Ovary (tissue), 7 donors: ENCODE measurements at regions not wholly inside any gene's neighbourhood (a gene's known extent, or its start where the extent isn't known, plus 50 kb on each side); places are given as distances from the start of the nearest gene placed in this dataset.
"Not testable (repeated sequence)": the region's sequence is repeated elsewhere in the genome, so short reads cannot be mapped to it uniquely, and the experiment has no call there.

ENCODE experiments used
- DNase-seq, 5 donors: peaks; one replicate each; pipeline ENCODE4 v3.0.0-alpha.2; 2019 to 2020
- H3K27ac ChIP-seq, 2 donors: fragments of 200-600 bp; one replicate each; pipeline versions ENCODE4 v1.5.1 to v1.8.0; 2019 to 2022
- H3K27me3 ChIP-seq: fragments of 200-600 bp; one replicate; pipeline ENCODE4 v1.8.0; 2022
- H3K36me3 ChIP-seq: fragments of 200-600 bp; sonication (generic); one replicate; pipeline ENCODE4 v1.5.1; 2019
- H3K4me1 ChIP-seq: one replicate; pipeline ENCODE4 v1.8.1; 2013; ENCODE audit warnings: mild to moderate bottlenecking, moderate library complexity; ENCODE audit not compliant: insufficient read depth
- H3K4me3 ChIP-seq: fragments of 200-600 bp; sonication (generic); one replicate; pipeline ENCODE4 v1.5.1; 2017
- H3K9me3 ChIP-seq, 2 donors: fragments of 200-600 bp in 1 of 2; sonication (generic) in 1 of 2; one replicate each; pipeline versions ENCODE4 v1.5.1 to v1.8.1; 2013 to 2019; ENCODE audit warnings: mild to moderate bottlenecking in 1 of 2, moderate library complexity in 1 of 2
- EP300 ChIP-seq: sonication (generic); formaldehyde crosslinking; IDR thresholded peaks from one replicate; pipeline ENCODE4 v1.6.1; 2017; ENCODE audit warnings: antibody characterized with exemption
- POLR2A ChIP-seq: fragments of 450-650 bp; IDR thresholded peaks from one replicate; pipeline ENCODE4 v1.6.1; 2017; ENCODE audit warnings: antibody characterized with exemption, mild to moderate bottlenecking, moderate library complexity
- WGBS, 3 donors: extraction: QIAGEN DNeasy Blood & Tissue Kit in 1 of 3; methylation state at CpG; one replicate each; pipeline versions ENCODE4 v1.1.5 to v1.1.7; 2013 to 2017; 5-methylcytosine and 5-hydroxymethylcytosine counted together
- intact Hi-C, 4 donors: fragments of 100-400 bp; cut with DNase I; formaldehyde crosslinking; loops; one replicate each; pipeline versions ENCODE4 v1.11.0 to v1.15.1; 2022 to 2023
- TF ChIP-seq, protein P1 (sequence below), 3 donors: fragments of 450-650 bp in 2 of 3; fragments of 200-600 bp in 1 of 3; IDR thresholded peaks; one replicate each; pipeline versions ENCODE4 v1.5.1 to v1.8.0; 2016 to 2022; ENCODE audit warnings: antibody characterized with exemption in 3 of 3, mild to moderate bottlenecking in 1 of 3
- donor health status: DM: no; HTN: no; CAD: no; lungs with moderate emphysema.
- donor health status: DM: no; HTN: no; CAD: no.
- donor health status: Bipolar disorder and iron deficiency.
- donor health status: DM: no; HTN: no; CAD: no.
- donor health status: DM: yes; HTN: yes; CAD: no.

DNA sequence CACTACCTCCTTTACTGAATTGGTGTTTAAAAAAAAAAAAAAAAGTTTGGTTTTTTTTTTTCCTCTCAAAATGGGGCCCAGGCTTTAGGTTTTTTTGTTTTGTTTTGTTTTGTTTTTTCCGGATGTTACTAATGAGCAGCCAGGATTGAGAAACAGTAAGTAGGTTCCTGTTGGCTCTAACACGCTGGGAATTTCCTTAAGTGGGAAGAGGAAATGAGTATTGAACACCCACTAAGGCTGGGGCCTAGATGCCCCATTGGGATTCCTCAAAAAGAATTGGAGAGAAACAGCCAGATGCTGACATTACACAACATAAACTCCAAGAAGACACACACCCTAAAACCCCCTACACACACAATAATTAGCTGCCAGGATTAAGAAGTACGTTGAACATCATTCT, 102.2 kb upstream of the NANOS1 start:
- H3K4me1 ChIP-seq, result no peaks in the 10 kb centered on the region
- intact Hi-C loops, result no loop called here
- H3K27ac ChIP-seq, result no peak overlapping the region
- no peaks in the 10 kb centered on the region for H3K36me3 ChIP-seq
- WGBS, 3 donors, result 57 to 71% (median 66%) methylated on average over 3 of the region's 3 CpGs
- H3K4me3 ChIP-seq, result no peak overlapping the region
- H3K9me3 ChIP-seq, result no peaks in the 10 kb centered on the region
- no peaks in the 10 kb centered on the region for H3K27me3 ChIP-seq
- DNase-seq, result no peak
- TF ChIP-seq POLR2A (no peak), EP300 (no peak)
- TF ChIP-seq, protein P1, sequence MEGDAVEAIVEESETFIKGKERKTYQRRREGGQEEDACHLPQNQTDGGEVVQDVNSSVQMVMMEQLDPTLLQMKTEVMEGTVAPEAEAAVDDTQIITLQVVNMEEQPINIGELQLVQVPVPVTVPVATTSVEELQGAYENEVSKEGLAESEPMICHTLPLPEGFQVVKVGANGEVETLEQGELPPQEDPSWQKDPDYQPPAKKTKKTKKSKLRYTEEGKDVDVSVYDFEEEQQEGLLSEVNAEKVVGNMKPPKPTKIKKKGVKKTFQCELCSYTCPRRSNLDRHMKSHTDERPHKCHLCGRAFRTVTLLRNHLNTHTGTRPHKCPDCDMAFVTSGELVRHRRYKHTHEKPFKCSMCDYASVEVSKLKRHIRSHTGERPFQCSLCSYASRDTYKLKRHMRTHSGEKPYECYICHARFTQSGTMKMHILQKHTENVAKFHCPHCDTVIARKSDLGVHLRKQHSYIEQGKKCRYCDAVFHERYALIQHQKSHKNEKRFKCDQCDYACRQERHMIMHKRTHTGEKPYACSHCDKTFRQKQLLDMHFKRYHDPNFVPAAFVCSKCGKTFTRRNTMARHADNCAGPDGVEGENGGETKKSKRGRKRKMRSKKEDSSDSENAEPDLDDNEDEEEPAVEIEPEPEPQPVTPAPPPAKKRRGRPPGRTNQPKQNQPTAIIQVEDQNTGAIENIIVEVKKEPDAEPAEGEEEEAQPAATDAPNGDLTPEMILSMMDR (IDR thresholded peaks at IDR 0.05), result no peak

DNA sequence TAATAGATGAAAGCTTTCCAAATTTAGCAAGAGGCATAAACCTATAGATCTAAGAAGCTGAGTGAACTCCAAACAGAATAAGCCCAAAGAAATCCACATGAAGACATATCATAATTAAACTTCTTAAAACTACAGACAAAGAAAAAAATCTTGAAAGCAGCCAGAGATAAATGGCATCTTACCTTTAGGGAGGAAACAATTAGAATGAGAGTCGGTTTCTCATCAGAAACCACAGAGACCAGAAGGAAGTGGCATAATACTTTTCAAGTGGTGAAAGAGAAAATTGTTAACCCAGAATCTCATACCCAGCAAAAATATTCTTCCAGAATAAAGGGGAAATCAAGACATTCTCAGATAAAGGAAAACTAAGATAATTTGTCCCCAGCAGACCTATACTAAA, 98.9 kb upstream of the NANOS1 start:
- no peaks in the 10 kb centered on the region for H3K4me1 ChIP-seq

DNA sequence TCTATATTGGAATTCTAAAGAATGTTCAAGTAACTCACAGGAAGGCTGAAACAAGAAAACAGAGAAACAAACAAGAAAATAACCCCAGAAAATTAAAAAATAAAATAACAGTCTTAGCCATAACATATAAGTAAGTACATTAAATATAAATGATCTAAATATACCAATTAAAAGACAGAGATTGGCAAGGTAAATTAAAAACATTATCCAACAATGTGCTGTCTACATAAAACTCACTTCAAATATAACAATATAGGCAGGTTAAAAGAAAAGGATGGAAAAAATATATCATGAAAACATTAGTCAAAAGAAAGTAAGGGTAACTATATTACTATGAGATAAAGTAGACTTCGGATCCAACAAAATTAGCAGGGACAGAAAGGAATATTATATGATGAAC, 98.1 kb upstream of the NANOS1 start:
- 76 to 88% (median 84%) methylated on average over 1 of the region's 1 CpG for WGBS, 3 donors

More for the DNA sequence above, 98.9 kb upstream of the NANOS1 start:
- no peaks in the 10 kb centered on the region for H3K36me3 ChIP-seq
- no peak overlapping the region for H3K4me3 ChIP-seq
- DNase-seq, result no peak
- 68 to 88% (median 80%) methylated on average over 1 of the region's 1 CpG for WGBS, 3 donors
- TF ChIP-seq EP300, result no peak
- no peak for TF ChIP-seq POLR2A
- TF ChIP-seq, protein P1 (IDR thresholded peaks at IDR 0.05), result no peak
- intact Hi-C loops, result no loop called here
- H3K27me3 ChIP-seq, result no peaks in the 10 kb centered on the region
- H3K9me3 ChIP-seq, result no peaks in the 10 kb centered on the region
- no peak overlapping the region for H3K27ac ChIP-seq

DNA sequence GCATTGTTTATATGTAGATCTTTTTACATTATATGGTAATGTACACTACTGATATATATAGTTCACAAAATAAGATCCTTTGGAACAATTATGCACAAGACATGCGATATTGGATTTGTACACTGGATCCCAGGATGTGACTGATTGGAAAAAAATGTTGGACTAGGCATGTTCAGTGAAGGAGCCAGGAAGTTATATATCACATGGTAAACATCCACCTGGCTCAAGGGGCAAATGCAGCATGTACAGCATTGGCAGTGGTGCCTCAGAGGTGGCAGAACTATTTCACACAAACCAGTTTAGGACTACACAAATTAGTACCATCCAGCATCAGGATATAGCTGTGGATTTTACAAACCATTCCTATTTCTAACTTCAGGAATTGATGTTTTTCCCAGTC, 97.4 kb upstream of the NANOS1 start:
- not testable (repeated sequence) for H3K4me1 ChIP-seq, H3K4me3 ChIP-seq
- 92 to 100% (median 95%) methylated on average over 1 of the region's 1 CpG for WGBS, 3 donors

More for the DNA sequence above, 98.1 kb upstream of the NANOS1 start:
- intact Hi-C loops, result no loop called here
- Histone ChIP-seq H3K27me3 (no peaks in the 10 kb centered on the region), H3K9me3 (no peaks in the 10 kb centered on the region), H3K4me1 (no peaks in the 10 kb centered on the region), H3K4me3 (no peak overlapping the region), H3K36me3 (no peaks in the 10 kb centered on the region), H3K27ac (no peak overlapping the region)
- TF ChIP-seq POLR2A, result no peak
- TF ChIP-seq EP300, result no peak
- TF ChIP-seq, protein P1 (IDR thresholded peaks at IDR 0.05), result no peak
- DNase-seq, result no peak

DNA sequence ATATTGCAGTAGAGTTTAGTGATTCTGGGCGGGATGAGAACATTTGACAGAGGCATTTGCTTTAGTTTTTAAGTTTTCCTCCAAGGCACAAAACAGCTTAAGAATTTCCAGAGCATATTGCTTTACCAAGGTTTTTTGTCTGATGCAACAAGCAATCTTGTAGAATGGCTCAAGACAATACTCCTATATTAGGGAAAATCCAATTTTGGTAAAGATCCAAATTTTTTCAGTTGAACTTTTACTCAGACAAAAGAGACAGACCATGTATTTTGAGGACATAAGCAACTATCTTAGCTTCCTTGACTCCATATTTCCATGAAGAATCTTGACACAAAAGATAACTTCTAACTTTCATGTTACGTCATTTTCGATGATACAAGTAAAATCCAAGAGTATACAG, 92.3 kb upstream of the NANOS1 start:
- Histone ChIP-seq H3K4me3 (no peak overlapping the region), H3K27ac (no peak overlapping the region), H3K36me3 (no peaks in the 10 kb centered on the region), H3K4me1 (no peaks in the 10 kb centered on the region), H3K27me3 (no peaks in the 10 kb centered on the region), H3K9me3 (no peaks in the 10 kb centered on the region)
- WGBS, 3 donors, result 89 to 92% (median 90%) methylated on average over 3 of the region's 3 CpGs
- TF ChIP-seq POLR2A (no peak), EP300 (no peak)
- TF ChIP-seq, protein P1 (IDR thresholded peaks at IDR 0.05), result no peak
- no peak for DNase-seq
- intact Hi-C loops, result no loop called here

More for the DNA sequence above, 97.4 kb upstream of the NANOS1 start:
- intact Hi-C loops, DNase-seq, H3K27ac ChIP-seq, H3K27me3 ChIP-seq, H3K9me3 ChIP-seq, H3K36me3 ChIP-seq: not testable (repeated sequence)
